ENCODE measurements at regions not wholly inside any gene's neighbourhood (a gene's known extent, or its start where the extent isn't known, plus 50 kb on each side); places are given as distances from the start of the nearest gene placed in this dataset.

- no peak for TF ChIP-seq CTCF (IDR thresholded peaks at IDR 0.05; ENCODE audit: insufficient read depth, missing control alignments)
- no peak for FAIRE-seq
- DNase-seq (ENCODE audit: insufficient read length, low spot score): no peak
Observed at GRCh38 chr12:107330831-107331431, 237.6 kb upstream of the CRY1 start.

- DNase-seq (ENCODE audit: insufficient read length, low spot score): no peak
- TF ChIP-seq CTCF (IDR thresholded peaks at IDR 0.05; ENCODE audit: insufficient read depth, missing control alignments): no peak
- no peak for FAIRE-seq
Observed at GRCh38 chr12:107331471-107331870, 238.1 kb upstream of the CRY1 start.

GRCh38 chr12:107331912-107332311, 238.6 kb upstream of the CRY1 start:
- TF ChIP-seq CTCF (IDR thresholded peaks at IDR 0.05; ENCODE audit: insufficient read depth, missing control alignments): no peak
- DNase-seq (ENCODE audit: insufficient read length, low spot score): no peak
- FAIRE-seq: no peak

GRCh38 chr12:107332743-107333142, 239.4 kb upstream of the CRY1 start:
- DNase-seq (ENCODE audit: insufficient read length, low spot score): no peak
- FAIRE-seq: no peak
- TF ChIP-seq CTCF (IDR thresholded peaks at IDR 0.05; ENCODE audit: insufficient read depth, missing control alignments): no peak

GRCh38 chr12:107335802-107336570, 242.6 kb upstream of the CRY1 start:
- no peak for TF ChIP-seq CTCF (IDR thresholded peaks at IDR 0.05; ENCODE audit: insufficient read depth, missing control alignments)
- FAIRE-seq (no peak), DNase-seq (ENCODE audit: insufficient read length, low spot score) (no peak)

GRCh38 chr12:107336695-107337094, 243.3 kb upstream of the CRY1 start:
- DNase-seq (ENCODE audit: insufficient read length, low spot score) (no peak), FAIRE-seq (no peak)
- no peak for TF ChIP-seq CTCF (IDR thresholded peaks at IDR 0.05; ENCODE audit: insufficient read depth, missing control alignments)
